Mucosa of rectum (tissue), 2 donors: ENCODE measurements at regions not wholly inside any gene's neighbourhood (a gene's known extent, or its start where the extent isn't known, plus 50 kb on each side); places are given as distances from the start of the nearest gene placed in this dataset.
"Not testable (repeated sequence)": the region's sequence is repeated elsewhere in the genome, so short reads cannot be mapped to it uniquely, and the experiment has no call there.

Experiments used
- H3K27ac ChIP-seq, 2 donors: one replicate each; pipeline ENCODE4 v1.7.0; 2013; ENCODE audit warnings: inconsistent platforms in 2 of 2, low read depth in 2 of 2, low read length in 2 of 2
- H3K27me3 ChIP-seq, 2 donors: one replicate each; pipeline ENCODE4 v1.7.0; 2013; ENCODE audit warnings: low read length in 2 of 2; ENCODE audit not compliant: control insufficient read depth in 2 of 2, insufficient read depth in 2 of 2
- H3K36me3 ChIP-seq, 2 donors: one replicate each; pipeline ENCODE4 v1.7.0; 2013; ENCODE audit warnings: low read length in 2 of 2; ENCODE audit not compliant: control insufficient read depth in 2 of 2, insufficient read depth in 2 of 2
- H3K4me1 ChIP-seq, 2 donors: one replicate each; pipeline ENCODE4 v1.7.0; 2013; ENCODE audit warnings: low read length in 2 of 2, mild to moderate bottlenecking in 1 of 2; ENCODE audit not compliant: control insufficient read depth in 2 of 2, insufficient read depth in 2 of 2
- H3K4me3 ChIP-seq, 2 donors: one replicate each; pipeline ENCODE4 v1.7.0; 2013; ENCODE audit warnings: low read length in 2 of 2
- H3K9ac ChIP-seq, 2 donors: one replicate each; pipeline ENCODE4 v1.7.0; 2013; ENCODE audit warnings: low read length in 2 of 2, low read depth in 1 of 2, mild to moderate bottlenecking in 1 of 2
- H3K9me3 ChIP-seq, 2 donors: one replicate each; pipeline ENCODE4 v1.7.0; 2013; ENCODE audit warnings: low read length in 2 of 2; ENCODE audit not compliant: control insufficient read depth in 2 of 2
- donor health status: healthy.
- donor health status: Normal muscosa, but diverticular disease.

- no peak overlapping the region for H3K9ac ChIP-seq
- no peak overlapping the region for H3K27ac ChIP-seq
- no peak overlapping the region for H3K4me3 ChIP-seq
- H3K36me3 ChIP-seq = no peaks in the 10 kb centered on the region
- H3K4me1 ChIP-seq = no peaks in the 10 kb centered on the region
- H3K9me3 ChIP-seq = no peaks in the 10 kb centered on the region
- H3K27me3 ChIP-seq = no peaks in the 10 kb centered on the region
These were observed 440.4 kb upstream of the CD180 start for GRCh38 chr5:67636850-67637524.

GRCh38 chr5:67636091-67636490, 439.5 kb upstream of the CD180 start:
- Histone ChIP-seq H3K27me3 (no peaks in the 10 kb centered on the region), H3K36me3 (no peaks in the 10 kb centered on the region), H3K9ac (no peak overlapping the region), H3K27ac (no peak overlapping the region), H3K9me3 (no peaks in the 10 kb centered on the region), H3K4me3 (no peak overlapping the region), H3K4me1 (no peaks in the 10 kb centered on the region)

- not testable (repeated sequence) for H3K9me3 ChIP-seq, H3K27ac ChIP-seq, H3K4me3 ChIP-seq, H3K27me3 ChIP-seq, H3K9ac ChIP-seq, H3K36me3 ChIP-seq, H3K4me1 ChIP-seq
These were observed 430.5 kb upstream of the CD180 start for GRCh38 chr5:67627079-67627478.

GRCh38 chr5:67623078-67623477, 426.5 kb upstream of the CD180 start:
- no peak overlapping the region for H3K27ac ChIP-seq
- peaks cover 4 to 6% of the 10 kb centered on the region in 2 donors for H3K4me1 ChIP-seq
- H3K27me3 ChIP-seq = no peaks in the 10 kb centered on the region
- H3K36me3 ChIP-seq = no peaks in the 10 kb centered on the region
- H3K4me3 ChIP-seq = no peak overlapping the region
- H3K9ac ChIP-seq = no peak overlapping the region
- H3K9me3 ChIP-seq = no peaks in the 10 kb centered on the region

- Histone ChIP-seq H3K27ac (peak overlapping the region in 1 of 2 donors; percentile 34), H3K36me3 (no peaks in the 10 kb centered on the region), H3K9ac (no peak overlapping the region), H3K4me1 (peaks cover 4 to 6% of the 10 kb centered on the region in 2 donors), H3K9me3 (no peaks in the 10 kb centered on the region), H3K27me3 (no peaks in the 10 kb centered on the region), H3K4me3 (no peak overlapping the region)
These were observed 424.1 kb upstream of the CD180 start for GRCh38 chr5:67620424-67621397.

- Histone ChIP-seq H3K27ac (no peak overlapping the region), H3K36me3 (no peaks in the 10 kb centered on the region), H3K9me3 (no peaks in the 10 kb centered on the region), H3K4me1 (peaks cover 4 to 6% of the 10 kb centered on the region in 2 donors), H3K9ac (no peak overlapping the region), H3K27me3 (no peaks in the 10 kb centered on the region), H3K4me3 (no peak overlapping the region)
These were observed 423.0 kb upstream of the CD180 start for GRCh38 chr5:67619636-67620035.

GRCh38 chr5:67619235-67619634, 422.6 kb upstream of the CD180 start:
- Histone ChIP-seq H3K4me3 (no peak overlapping the region), H3K36me3 (no peaks in the 10 kb centered on the region), H3K9ac (no peak overlapping the region), H3K27me3 (no peaks in the 10 kb centered on the region), H3K9me3 (no peaks in the 10 kb centered on the region), H3K27ac (no peak overlapping the region), H3K4me1 (peaks cover 4 to 6% of the 10 kb centered on the region in 2 donors)

GRCh38 chr5:67617051-67617450, 420.5 kb upstream of the CD180 start:
- Histone ChIP-seq H3K9ac (no peak overlapping the region), H3K27me3 (no peaks in the 10 kb centered on the region), H3K9me3 (no peaks in the 10 kb centered on the region), H3K27ac (no peak overlapping the region), H3K4me3 (no peak overlapping the region), H3K36me3 (no peaks in the 10 kb centered on the region), H3K4me1 (peaks cover 4 to 6% of the 10 kb centered on the region in 2 donors)

GRCh38 chr5:67612961-67613360, 416.4 kb upstream of the CD180 start:
- no peaks in the 10 kb centered on the region for H3K36me3 ChIP-seq
- no peaks in the 10 kb centered on the region for H3K27me3 ChIP-seq
- no peaks in the 10 kb centered on the region for H3K4me1 ChIP-seq
- H3K27ac ChIP-seq = no peak overlapping the region
- no peaks in the 10 kb centered on the region for H3K9me3 ChIP-seq
- no peak overlapping the region for H3K9ac ChIP-seq
- no peak overlapping the region for H3K4me3 ChIP-seq

GRCh38 chr5:67610186-67610912, 413.8 kb upstream of the CD180 start:
- Histone ChIP-seq H3K27ac (no peak overlapping the region), H3K4me3 (no peak overlapping the region), H3K9me3 (no peaks in the 10 kb centered on the region), H3K4me1 (no peaks in the 10 kb centered on the region), H3K36me3 (no peaks in the 10 kb centered on the region), H3K9ac (no peak overlapping the region), H3K27me3 (no peaks in the 10 kb centered on the region)
